ENCODE measurements at regions not wholly inside any gene's neighbourhood (a gene's known extent, or its start where the extent isn't known, plus 50 kb on each side); places are given as distances from the start of the nearest gene placed in this dataset.
"Not testable (repeated sequence)": the region's sequence is repeated elsewhere in the genome, so short reads cannot be mapped to it uniquely, and the experiment has no call there.

DNA sequence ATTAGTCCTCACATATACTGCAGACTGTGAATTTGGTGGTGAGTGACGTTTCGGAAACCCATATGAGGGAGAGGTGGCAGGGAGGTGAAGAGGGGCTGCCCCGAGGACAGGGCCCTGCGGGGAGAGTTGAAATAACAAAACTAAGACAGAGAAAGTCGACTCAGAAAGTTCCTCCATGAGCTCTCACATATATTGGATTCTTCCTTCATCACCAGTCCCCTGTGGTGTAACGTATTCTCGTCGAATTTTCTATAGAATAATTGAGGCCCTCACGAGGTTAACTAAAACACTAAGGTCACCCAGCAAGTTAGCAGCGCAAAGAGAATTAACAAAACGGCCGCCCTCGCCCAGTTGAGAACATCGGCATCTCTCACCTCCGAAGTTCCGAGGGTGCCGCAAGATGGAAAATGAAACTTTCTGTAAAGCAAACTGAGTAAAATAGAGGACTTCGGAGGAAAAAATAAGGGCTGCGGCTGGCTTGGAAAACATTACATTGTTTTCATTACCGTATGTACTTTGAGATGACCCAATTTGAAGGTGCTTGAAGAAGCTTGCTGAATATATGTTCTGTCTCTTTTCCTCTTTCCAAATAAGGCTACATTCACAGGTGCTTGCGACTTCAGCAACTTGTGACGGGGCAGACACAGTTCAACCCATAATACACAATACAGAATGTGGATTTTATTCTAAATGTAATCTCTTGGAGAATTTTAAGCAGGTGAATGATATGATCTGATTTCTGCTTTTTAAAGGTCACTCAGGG, 490.9 kb upstream of the JARID2 start:
- DNase-seq (ENCODE audit: low read depth, low spot score), result peak; percentile 10

DNA sequence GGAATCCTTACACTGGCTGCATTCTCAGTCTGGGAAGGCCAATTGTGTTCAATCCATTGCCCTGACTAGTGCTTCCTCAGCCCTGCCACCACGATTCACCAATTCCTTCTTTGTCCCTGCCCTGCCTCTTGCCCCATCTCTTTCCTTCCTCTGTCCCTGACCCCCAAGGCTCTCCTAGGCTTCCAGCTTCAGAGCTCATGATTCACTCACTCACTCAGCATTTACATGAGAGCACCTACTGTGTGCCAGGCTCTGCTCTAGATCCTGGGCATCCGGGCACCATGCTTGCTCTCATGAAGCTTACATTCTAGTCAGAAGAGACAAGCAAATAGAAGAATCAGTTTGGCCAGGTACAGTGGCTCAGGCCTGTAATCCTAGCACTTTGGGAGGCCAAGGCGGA, 489.5 kb upstream of the JARID2 start:
- DNase-seq (ENCODE audit: low read depth, low spot score), result no peak

DNA sequence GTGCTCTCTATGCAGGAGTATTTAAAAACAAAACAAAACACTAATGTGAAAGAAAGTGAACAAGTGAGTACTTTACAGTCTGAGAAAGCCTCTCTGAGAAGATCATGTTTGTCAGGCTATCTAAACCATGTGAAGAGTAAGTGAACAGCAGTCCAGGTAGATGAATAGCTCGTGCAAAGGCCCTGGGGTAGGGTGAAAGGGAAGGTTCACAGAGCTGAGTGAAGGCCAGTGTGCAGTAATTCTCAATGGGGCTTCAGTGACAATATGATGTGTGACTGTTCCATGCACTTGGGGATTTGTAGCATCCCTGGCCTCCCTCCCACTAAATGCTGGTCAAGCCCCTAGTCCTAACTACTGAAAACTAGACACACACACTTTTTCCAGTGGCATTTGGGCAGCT, 488.9 kb upstream of the JARID2 start:
- DNase-seq (ENCODE audit: low read depth, low spot score), result no peak

DNA sequence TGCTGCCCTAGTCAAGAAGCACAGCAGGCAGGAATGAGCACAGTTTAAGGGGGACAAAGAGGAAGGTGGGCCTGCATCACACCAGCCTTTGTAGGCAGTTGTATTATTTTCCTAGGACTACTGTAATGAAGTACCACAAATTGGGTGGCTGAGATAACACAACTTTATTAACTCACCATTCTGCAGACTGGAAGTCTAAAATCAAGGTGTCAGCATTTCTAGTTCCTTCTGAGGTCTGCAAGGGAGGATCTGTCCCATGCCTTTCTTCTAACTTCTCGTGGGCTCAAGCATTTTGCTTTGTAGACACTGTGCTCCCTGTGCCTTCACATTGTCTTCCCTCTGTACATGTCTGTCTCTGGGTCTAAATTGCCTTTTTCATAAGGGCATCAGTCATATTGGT, 488.5 kb upstream of the JARID2 start:
- no peak for DNase-seq (ENCODE audit: low read depth, low spot score)

DNA sequence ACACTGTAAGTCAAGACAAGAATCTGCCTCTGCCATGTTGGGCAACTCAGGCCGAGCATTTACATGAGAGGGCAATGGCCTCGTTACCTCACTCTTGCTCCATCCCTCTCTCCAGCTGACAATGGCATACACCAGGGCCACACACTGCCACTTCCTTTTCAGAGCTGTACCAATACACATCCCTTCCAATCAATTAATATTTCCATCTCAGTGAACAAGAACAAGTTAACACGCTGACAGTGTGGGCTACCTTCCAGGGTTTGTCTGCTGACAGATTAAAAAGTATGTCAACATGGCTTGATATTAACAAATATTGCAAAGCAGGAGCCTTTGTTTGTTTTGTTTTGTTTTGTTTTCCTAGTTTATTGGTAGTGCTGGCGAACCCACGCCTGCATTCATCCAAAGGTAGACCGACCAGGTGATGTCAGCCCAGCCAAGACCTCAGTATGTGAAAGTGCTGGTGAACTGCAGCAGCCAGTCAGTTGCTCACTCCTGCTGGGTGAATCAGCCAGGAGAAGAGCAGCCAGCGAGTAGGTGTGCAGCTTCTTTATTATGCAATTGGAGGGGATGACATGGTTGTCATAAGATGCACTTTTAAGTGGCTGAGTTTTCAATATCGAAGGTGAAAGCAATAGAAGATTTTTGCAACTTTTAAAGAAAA, 487.3 kb upstream of the JARID2 start:
- DNase-seq (ENCODE audit: low read depth, low spot score), result no peak

DNA sequence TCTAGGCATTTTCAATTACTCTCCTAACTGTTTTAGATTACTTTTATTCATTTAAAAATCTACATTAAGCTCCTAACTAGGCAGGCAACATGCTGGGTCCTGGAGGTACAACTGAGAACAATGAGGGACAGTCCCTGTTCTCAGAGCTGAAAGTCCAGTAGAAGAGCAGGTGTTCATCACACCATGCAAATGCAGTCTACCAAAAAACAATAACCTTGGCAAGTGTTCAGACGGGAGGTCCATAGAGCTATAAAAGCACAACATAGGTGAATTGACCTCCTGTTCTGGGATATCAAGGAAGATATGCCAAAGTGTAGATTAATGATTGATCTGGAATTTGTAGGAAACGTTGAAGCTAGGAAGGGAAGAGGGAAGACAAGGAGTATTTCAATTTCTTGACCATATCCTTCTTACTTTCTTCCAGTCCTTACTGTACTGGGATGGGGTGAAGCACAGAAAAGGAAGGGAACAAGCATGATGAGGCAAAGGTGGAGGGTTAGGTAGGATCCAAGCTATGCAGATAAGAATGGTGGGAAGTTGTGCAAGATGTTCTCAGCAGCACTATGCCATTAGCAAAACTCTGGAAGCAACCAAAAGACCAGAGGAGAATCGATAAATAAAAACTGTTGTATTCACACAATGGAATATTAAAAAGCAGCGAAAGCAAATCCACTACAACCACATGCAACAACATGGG, 485.7 kb upstream of the JARID2 start:
- no peak for DNase-seq (ENCODE audit: low read depth, low spot score)

DNA sequence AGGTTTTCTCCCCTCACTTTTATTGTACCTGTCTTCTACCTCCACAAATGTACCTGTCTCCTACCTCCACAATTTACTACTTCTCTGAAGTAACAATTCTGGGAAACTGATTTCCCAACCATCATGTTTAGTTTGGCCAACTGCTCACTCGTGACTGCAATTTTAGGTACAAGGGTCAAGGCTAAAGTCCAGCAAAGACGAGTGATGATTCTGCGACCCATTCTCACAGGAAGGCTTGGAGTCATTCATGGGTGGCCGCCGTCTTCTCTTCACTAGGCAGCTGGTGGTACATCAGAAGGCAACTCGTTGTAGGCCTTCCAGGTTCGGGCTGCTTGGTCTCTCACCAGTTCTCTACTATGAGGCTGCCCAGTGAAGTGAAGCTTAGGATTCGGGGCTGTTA, 483.8 kb upstream of the JARID2 start:
- DNase-seq (ENCODE audit: low read depth, low spot score), result no peak

DNA sequence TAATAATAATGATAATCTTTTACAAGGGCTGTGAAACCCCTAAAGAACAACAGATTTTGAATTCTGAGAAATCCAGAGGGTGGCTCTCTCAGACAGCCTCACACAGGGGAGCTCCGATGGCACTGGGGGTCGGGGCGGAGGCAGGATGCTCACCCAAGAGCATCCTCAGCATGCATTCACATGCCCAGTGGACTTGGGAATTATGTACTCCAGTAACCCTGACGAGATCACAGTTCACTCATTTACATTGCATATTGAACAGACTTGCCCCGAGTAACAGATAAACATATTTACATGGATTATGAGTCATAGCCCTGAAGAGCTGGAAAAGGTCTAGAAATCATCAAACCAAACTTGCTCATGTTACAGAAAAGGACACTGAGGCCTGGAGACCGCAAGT, 482.7 kb upstream of the JARID2 start:
- no peak for DNase-seq (ENCODE audit: low read depth, low spot score)

DNA sequence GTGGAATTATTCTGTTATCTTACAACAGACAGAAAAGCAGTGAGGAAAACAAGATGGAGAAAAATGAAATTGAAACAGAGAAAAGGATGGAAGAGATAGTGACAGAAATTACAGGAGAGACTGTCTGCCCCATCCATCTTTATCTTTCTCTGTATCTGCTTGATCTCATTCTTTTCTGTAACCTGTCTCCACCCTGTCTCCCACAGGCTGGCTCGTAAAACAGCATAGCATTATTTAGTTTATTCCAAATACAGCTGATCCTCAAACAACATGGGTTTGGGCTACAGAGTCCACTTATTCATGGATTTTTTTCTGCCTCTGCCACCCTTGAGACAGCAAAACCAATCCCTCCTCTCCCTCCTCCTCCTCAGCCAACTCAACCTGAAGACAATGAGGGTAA, 482.3 kb upstream of the JARID2 start:
- no peak for DNase-seq (ENCODE audit: low read depth, low spot score)

DNA sequence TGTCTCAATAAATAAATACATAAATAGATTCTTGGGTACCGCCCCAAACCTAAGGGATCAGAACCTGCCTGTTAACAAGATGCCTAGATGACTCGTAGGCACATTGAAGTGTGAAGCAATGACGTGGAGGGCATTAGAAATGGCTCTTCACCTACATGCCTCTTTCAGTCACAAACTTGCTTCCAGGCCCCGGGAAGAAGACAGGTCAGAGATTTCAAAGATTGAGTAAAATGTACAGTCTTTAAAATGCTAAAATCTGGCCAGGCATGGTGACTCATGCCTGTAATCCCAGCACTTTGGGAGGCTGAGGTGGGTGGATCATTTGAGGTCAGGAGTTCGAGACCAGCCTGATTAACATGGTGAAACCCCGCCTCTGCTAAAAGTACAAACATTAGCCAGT, 480.8 kb upstream of the JARID2 start:
- no peak for DNase-seq (ENCODE audit: low read depth, low spot score)

DNA sequence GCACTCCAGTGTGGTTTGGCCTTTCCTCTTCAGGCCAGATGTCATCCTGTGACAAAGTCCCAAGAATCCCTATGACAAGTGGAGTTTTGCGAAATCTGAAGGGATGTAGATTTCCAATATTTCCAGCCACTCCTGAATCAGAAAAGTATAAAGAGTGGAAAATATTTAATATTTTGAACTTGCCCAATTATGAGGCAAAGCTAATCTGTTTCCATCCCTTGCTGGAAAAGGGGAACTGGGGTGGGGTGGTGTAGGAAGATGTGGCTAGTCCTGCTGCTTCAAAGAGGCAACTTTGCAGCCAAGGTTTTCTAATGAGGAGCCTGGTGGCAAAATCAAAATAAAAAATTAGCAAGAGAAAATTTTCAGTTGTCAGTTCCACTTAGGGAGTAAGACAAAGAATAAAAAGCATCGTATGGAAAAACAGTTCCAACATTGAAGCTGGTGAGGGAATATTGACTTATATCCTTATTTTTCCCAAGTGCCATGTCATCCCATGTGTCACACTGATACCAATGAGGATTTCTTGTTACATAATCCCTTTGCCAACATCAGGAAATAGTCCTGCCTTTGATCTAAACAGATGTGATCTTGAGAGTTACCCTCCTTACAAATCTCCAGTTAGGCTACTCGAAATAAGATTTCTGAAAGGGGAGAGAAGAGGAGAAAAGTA, 480.0 kb upstream of the JARID2 start:
- no peak for DNase-seq (ENCODE audit: low read depth, low spot score)

DNA sequence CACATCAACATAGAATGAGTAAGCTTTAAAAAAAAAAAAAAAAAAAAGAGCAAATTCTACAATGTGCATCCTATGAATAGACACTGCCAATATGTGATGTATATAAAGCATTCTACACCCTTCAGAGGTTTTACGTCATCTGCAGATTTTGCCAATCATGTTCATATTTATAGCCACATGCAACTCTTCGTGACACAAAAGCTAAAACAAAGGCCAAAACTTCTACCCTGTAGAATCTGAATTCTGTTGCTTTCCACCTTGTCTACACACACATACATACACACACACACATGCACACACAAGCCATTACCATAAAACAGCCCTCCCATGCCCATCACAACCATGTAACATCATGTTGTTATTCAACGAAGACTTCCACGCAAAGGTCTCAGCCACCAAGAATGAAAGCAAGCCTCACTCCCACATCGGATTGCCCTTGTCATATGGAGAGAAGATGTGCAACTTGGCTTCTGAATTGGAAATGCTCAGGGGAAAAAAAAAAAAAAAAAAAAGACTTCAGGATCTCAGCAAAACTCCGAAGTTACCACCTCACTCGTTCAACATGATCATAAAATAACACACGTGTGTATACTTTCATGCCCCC, 479.4 kb upstream of the JARID2 start:
- DNase-seq (ENCODE audit: low read depth, low spot score), result no peak

DNA sequence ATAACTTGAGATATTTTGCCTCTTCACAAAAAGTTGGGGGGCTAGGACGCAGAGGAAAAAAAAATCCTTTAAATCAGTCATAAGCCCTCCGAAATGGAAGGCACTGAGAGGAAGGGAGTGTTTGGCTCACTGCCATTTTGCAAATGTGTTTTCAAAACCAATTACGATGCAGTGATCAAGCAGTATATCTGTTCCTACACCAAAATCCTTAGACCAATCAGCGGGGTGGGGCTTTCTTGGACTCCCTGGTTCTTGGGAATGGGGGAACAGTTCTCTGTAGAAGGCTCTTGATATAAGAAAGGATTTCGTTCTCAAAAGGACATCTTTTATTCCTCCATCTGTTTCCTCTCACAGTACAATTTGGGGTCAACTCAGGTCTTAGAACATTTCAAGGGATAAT, 478.6 kb upstream of the JARID2 start:
- DNase-seq (ENCODE audit: low read depth, low spot score), result no peak

DNA sequence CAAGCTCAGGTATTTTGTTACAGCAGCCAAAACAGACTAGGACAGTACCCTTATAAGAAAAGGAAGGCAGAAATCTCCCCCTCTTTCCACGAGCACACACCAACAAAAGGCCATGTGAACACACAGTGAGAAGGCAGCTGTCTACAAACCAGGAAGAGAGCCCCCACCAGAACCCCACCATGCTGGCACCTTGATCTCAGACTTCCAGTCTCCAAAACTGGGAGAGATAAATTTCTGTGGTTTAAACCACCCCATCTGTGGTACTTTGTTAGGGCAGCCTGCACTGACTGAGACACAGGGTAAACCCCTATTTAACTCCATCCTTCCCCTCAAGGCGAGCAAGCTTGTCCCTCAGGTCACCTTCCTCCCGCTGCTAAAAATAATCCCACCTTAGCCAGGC, 475.8 kb upstream of the JARID2 start:
- DNase-seq (ENCODE audit: low read depth, low spot score), result no peak

DNA sequence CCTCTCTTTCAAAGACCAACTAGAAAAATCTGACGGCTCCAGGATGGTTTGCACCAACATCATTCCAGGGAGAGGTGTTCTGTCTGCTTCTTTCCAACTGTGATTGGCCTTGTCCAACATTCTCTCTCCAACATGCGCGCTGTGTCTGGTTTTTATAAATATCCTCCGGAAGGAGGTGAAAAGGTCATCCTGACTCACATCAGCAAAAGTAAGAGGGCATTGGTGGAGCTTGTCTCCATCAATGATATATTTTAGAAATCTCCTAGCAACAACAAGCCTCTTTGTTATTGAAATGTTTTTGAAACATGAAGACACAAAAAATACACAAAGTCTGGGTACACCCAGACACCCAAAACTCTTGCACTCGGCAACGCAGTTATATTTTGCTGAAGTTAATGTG, 475.3 kb upstream of the JARID2 start:
- DNase-seq (ENCODE audit: low read depth, low spot score), result no peak

DNA sequence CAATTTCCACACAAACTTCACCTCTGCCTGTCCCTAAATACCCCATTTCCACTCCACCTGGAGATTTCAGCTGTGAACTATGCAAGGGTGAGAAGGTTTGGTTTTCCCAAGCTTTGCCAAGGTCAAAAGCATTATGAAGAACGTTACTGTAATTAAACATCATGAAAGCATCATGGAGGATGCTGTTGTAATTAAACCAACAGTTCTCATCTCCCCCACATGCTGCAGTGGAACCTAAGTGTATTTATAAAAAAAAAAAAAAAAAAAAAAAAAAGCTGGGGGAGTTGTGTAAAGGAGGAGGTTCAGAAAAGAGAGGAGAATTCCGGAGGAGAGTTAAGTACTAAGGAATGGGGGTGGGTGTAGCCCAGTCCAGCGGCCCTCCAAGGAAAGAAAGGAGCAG, 474.9 kb upstream of the JARID2 start:
- no peak for DNase-seq (ENCODE audit: low read depth, low spot score)

DNA sequence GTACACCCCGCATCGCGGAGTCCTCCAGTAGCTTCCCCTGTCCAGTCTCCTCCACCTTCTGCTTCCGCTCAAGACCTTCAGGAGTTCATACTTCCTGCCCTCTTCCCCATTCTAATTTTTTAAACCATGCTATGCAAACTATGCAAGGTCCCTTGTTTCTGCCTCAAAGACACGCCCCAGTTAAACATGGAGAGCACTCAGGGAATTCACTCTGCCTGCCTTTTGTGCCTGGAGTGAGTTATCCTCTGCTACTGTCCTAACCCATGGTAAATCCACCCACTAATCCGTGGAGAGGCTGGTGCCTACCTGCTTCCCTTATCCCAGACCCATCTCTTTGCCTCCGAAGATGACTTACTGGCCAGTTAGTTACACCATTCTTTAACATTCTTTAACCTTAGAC, 473.7 kb upstream of the JARID2 start:
- DNase-seq (ENCODE audit: low read depth, low spot score), result no peak

DNA sequence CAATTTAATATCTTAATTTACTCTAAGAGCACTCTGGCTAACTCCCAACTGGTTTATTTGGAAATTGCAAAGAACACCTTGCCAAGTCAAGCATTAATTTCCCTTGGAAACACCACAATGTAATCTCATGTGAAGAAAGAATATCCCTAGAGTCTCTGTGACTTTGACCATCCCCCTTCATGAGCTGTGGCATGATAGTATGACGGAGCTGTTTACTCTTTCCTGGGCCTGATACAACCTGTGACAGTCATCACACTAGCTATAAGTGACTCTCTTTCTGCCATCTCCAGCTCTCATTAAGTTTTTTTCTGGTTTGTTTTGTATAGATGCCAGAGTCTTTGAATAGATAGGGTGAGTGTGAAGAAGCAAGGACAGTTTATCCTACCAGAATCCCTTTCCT, 470.3 kb upstream of the JARID2 start:
- no peak for DNase-seq (ENCODE audit: low read depth, low spot score)

DNA sequence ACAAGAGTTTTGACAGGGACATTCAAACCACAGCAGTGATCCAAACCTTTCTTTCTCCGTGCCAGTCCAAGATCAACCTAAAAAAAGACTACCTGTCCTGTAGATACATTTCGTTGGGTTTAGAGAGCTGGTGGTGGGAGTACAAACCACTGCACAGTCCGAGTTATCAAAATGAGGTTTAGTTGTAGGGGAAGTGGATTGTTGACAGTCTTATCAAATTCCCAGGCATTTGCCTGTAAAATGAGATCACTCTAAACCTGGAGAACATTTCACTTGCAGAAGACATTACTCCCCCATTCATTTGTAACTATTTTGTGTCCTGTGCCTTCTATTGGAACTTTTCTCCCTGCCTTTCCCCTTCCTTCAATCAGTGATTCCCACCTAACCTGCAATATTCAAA, 469.6 kb upstream of the JARID2 start:
- no peak for DNase-seq (ENCODE audit: low read depth, low spot score)

DNA sequence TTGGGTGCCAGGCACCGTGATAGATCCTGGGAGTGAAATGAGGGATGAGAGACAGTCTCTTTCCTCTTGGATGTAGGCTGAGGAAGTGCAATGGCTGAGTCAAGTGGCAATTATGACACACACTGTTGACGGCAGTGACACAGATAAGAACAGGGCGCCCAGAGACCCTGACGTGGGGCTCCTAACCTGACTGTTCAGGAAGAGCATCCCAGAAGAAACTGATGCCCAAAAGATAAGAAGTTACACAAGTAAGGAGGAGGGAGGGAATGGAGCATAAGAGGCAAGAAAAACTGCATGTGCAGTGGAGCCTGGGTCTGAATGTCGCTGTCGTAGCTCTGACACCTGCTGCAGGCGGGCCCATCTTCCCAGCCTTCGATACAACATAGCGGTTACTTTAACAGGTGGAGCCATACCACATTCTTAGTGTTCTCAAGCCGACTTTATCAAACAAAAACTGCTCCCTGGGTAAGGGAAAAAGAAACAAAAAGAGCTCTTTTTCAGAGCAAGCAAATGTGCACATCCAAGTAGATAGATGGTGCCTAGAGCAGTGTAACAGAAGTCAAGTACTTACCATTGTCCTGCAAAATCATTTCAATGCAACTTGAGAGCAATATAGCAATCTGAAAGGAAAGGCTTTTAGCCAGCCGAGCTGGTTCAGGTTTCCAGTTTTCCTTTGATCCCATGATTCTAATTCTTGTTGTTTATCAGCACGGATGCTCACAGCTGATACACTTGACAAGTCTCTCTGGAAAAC, 463.9 kb upstream of the JARID2 start:
- DNase-seq (ENCODE audit: low read depth, low spot score), result no peak

DNA sequence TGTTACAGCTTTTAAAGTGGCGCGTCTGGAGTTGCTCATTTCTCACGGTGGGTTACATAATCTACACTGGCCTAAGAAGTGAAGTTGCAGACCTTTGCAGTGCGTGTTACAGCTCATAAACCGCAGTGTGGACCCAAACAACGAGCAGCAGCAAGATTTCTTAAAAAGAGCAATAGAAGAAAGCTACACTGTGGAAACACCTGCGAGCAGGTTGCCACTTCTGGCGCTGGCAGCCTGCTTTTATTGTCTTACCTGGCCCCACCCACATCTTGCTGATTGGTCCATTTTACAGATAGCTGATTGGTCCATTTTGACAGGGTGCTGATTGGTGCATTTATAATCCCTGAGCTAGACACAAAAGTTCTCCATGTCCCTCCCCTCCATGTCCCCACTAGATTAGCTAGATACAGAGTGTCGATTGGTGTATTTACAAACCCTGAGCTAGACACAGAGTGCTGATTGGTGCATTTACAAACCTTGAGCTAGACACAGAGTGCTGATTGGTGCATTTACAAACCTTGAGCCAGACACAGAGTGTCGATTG, 462.9 kb upstream of the JARID2 start:
- DNase-seq (ENCODE audit: low read depth, low spot score), result not testable (repeated sequence)
